ENCODE measurements at regions not wholly inside any gene's neighbourhood (a gene's known extent, or its start where the extent isn't known, plus 50 kb on each side); places are given as distances from the start of the nearest gene placed in this dataset.
A peak's percentile ranks its signal among the peaks of the same experiment; 100 is the strongest.

GRCh38 chr1:81351864-81352263 lies 448.9 kb upstream of the ADGRL2 start:
- Histone ChIP-seq H3K27me3 (ENCODE audit: insufficient read depth, low read depth, low read length) (no peaks in the 10 kb centered on the region), H3K9me2 (ENCODE audit: insufficient read depth, low read length) (no peaks in the 10 kb centered on the region), H3K27ac (ENCODE audit: low read length) (no peak overlapping the region), H3K9me3 (ENCODE audit: low read length) (no peaks in the 10 kb centered on the region), H3K9ac (ENCODE audit: low read length) (no peak overlapping the region), H3K4me3 (ENCODE audit: low read length) (no peak overlapping the region), H3K79me2 (replicated peaks; ENCODE audit: insufficient read depth, low read length) (no peaks in the 10 kb centered on the region), H3K36me3 (ENCODE audit: insufficient read depth, low read length) (no peaks in the 10 kb centered on the region), H2AFZ (ENCODE audit: low read depth, low read length) (no peak overlapping the region), H3K4me2 (ENCODE audit: low read length) (no peak overlapping the region), H3F3A (ENCODE audit: insufficient read depth, low read length, poor library complexity, severe bottlenecking) (no peaks in the 10 kb centered on the region), H4K20me1 (ENCODE audit: insufficient read depth) (no peaks in the 10 kb centered on the region)
- TF ChIP-seq POLR2AphosphoS5 (IDR thresholded peaks at IDR 0.05) (peak; percentile 14), EP300 (conservative IDR thresholded peaks at IDR 0.05; ENCODE audit: poor library complexity, severe bottlenecking) (peak; percentile 35), RAD21 (conservative IDR thresholded peaks at IDR 0.05) (no peak)

- H3K36me3 ChIP-seq (ENCODE audit: insufficient read depth, low read length), result no peaks in the 10 kb centered on the region
- TF ChIP-seq POLR2AphosphoS5 (IDR thresholded peaks at IDR 0.05) (no peak), EZH2 (IDR thresholded peaks at IDR 0.05; ENCODE audit: borderline replicate concordance, insufficient read depth, low read length, poor library complexity, severe bottlenecking) (no peak), MXI1 (conservative IDR thresholded peaks at IDR 0.05; ENCODE audit: poor library complexity, severe bottlenecking) (no peak), EP300 (conservative IDR thresholded peaks at IDR 0.05; ENCODE audit: poor library complexity, severe bottlenecking) (no peak), CTCF (IDR thresholded peaks at IDR 0.05; ENCODE audit: poor library complexity, severe bottlenecking) (no peak), SMC3 (conservative IDR thresholded peaks at IDR 0.05; ENCODE audit: poor library complexity) (no peak), REST (IDR thresholded peaks at IDR 0.05; ENCODE audit: borderline replicate concordance) (no peak), RAD21 (conservative IDR thresholded peaks at IDR 0.05) (no peak), TAF1 (IDR thresholded peaks at IDR 0.05; ENCODE audit: low read depth) (no peak)
- H3K27ac ChIP-seq (ENCODE audit: low read length), result no peak overlapping the region
- H2AFZ ChIP-seq (ENCODE audit: low read depth, low read length), result no peak overlapping the region
- no peaks in the 10 kb centered on the region for H3K9me2 ChIP-seq (ENCODE audit: insufficient read depth, low read length)
- H3K79me2 ChIP-seq (replicated peaks; ENCODE audit: insufficient read depth, low read length), result no peaks in the 10 kb centered on the region
- no peaks in the 10 kb centered on the region for H3K27me3 ChIP-seq (ENCODE audit: insufficient read depth, low read depth, low read length)
- no peaks in the 10 kb centered on the region for H4K20me1 ChIP-seq (ENCODE audit: insufficient read depth)
- no peaks in the 10 kb centered on the region for H3F3A ChIP-seq (ENCODE audit: insufficient read depth, low read length, poor library complexity, severe bottlenecking)
- no peak overlapping the region for H3K9ac ChIP-seq (ENCODE audit: low read length)
- H3K9me3 ChIP-seq (ENCODE audit: low read length), result no peaks in the 10 kb centered on the region
- no peak overlapping the region for H3K4me3 ChIP-seq (ENCODE audit: low read length)
- no peak overlapping the region for H3K4me2 ChIP-seq (ENCODE audit: low read length)
Observed at GRCh38 chr1:81349194-81349965, 451.4 kb upstream of the ADGRL2 start.

All from neural cell (in vitro differentiated cells).